OCI-M1 (cell line): ENCODE measurements at regions not wholly inside any gene's neighbourhood (a gene's known extent, or its start where the extent isn't known, plus 50 kb on each side); places are given as distances from the start of the nearest gene placed in this dataset.
"Not testable (repeated sequence)": the region's sequence is repeated elsewhere in the genome, so short reads cannot be mapped to it uniquely, and the experiment has no call there.

Experiments used
- DNase-seq: peaks from one replicate; lab custom pipeline; 2025; lab: John Stamatoyannopoulos, UW

- no peak for DNase-seq
These were observed 559.1 kb upstream of the TRPC7 start for GRCh38 chr5:136924490-136924889.

GRCh38 chr5:136910625-136911024, 545.3 kb upstream of the TRPC7 start:
- DNase-seq: no peak

- DNase-seq: no peak
These were observed 544.6 kb upstream of the TRPC7 start for GRCh38 chr5:136909906-136910305.

GRCh38 chr5:136907371-136907770, 542.0 kb upstream of the TRPC7 start:
- no peak for DNase-seq

GRCh38 chr5:136906545-136906944, 541.2 kb upstream of the TRPC7 start:
- DNase-seq: no peak

GRCh38 chr5:136905571-136905970, 540.2 kb upstream of the TRPC7 start:
- DNase-seq: no peak

GRCh38 chr5:136894070-136894469, 528.7 kb upstream of the TRPC7 start:
- DNase-seq: no peak

- no peak for DNase-seq
These were observed 526.7 kb upstream of the TRPC7 start for GRCh38 chr5:136892000-136892399.

GRCh38 chr5:136891175-136891972, 526.0 kb upstream of the TRPC7 start:
- no peak for DNase-seq

- DNase-seq: no peak
These were observed 525.2 kb upstream of the TRPC7 start for GRCh38 chr5:136890431-136891148.

- no peak for DNase-seq
These were observed 521.3 kb upstream of the TRPC7 start for GRCh38 chr5:136886608-136887007.

- no peak for DNase-seq
These were observed 499.6 kb upstream of the TRPC7 start for GRCh38 chr5:136864960-136865359.

GRCh38 chr5:136856648-136857047, 491.3 kb upstream of the TRPC7 start:
- no peak for DNase-seq

- DNase-seq: no peak
These were observed 488.6 kb upstream of the TRPC7 start for GRCh38 chr5:136853971-136854370.

GRCh38 chr5:136840601-136841000, 475.3 kb upstream of the TRPC7 start:
- no peak for DNase-seq

GRCh38 chr5:136836093-136836492, 470.7 kb upstream of the TRPC7 start:
- no peak for DNase-seq

- no peak for DNase-seq
These were observed 455.5 kb upstream of the TRPC7 start for GRCh38 chr5:136820848-136821247.

GRCh38 chr5:136819526-136820302, 454.4 kb upstream of the TRPC7 start:
- DNase-seq: no peak

- DNase-seq: no peak
These were observed 451.0 kb upstream of the TRPC7 start for GRCh38 chr5:136816327-136816726.

- no peak for DNase-seq
These were observed 449.5 kb upstream of the TRPC7 start for GRCh38 chr5:136814619-136815378.

- not testable (repeated sequence) for DNase-seq
These were observed 446.9 kb upstream of the TRPC7 start for GRCh38 chr5:136812270-136812669.

GRCh38 chr5:136811551-136811950, 446.2 kb upstream of the TRPC7 start:
- no peak for DNase-seq
